ENCODE measurements at regions not wholly inside any gene's neighbourhood (a gene's known extent, or its start where the extent isn't known, plus 50 kb on each side); places are given as distances from the start of the nearest gene placed in this dataset.

DNA sequence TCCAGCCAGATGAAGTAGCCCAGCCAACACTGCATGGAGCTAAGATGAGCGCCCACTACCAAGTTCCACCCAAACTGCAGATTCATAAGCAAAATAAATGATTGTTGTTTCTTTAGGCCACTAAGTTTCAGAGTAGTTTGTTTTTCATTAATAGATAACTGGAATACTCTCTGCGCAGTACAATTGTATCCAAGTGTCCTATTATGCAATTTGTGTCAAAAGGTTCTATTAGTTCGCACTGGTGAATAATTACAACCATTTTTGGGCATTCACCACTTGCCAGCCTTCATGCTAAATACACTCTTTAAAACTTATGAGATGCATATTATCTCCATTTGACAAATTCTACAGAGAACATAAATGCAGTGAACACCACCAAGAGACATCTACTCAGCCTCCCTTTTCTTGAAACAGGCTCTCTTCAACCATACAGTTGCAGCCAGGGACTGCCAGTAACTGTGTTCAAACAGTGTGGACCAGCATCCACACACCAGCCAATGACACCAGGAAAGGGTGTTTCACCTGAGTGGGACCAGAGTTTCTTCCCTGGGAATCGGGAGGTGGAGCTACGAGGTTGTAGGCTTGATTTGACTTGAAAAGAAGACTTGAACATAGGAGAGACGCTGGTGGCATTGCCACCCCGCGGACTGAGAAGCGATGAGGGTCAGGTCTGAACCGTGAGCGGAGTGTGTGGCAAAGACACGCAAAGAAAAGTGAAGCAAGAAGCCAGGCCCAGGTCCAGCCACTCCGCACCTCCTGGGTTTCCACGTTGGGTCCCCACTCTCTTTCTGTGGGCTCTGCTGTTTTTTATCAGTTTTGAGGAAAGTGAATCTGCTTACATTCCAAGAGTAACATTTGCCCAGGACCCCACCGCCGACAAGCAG lies 53.0 kb upstream of the FZD10 start:
- Histone ChIP-seq H3K9me3 (no peaks in the 10 kb centered on the region), H3K27me3 (peaks cover 4% of the 10 kb centered on the region), H3K4me1 (peaks cover 0 to 9% of the 10 kb centered on the region in 2 donors), H3K4me3 (replicated peaks in 1 of 3) (no peak overlapping the region), H3K27ac (no peak overlapping the region), H3K36me3 (no peaks in the 10 kb centered on the region)
- no peak for DNase-seq
- TF ChIP-seq POLR2A (IDR thresholded peaks at IDR 0.05), result no peak
- TF ChIP-seq, protein P1, sequence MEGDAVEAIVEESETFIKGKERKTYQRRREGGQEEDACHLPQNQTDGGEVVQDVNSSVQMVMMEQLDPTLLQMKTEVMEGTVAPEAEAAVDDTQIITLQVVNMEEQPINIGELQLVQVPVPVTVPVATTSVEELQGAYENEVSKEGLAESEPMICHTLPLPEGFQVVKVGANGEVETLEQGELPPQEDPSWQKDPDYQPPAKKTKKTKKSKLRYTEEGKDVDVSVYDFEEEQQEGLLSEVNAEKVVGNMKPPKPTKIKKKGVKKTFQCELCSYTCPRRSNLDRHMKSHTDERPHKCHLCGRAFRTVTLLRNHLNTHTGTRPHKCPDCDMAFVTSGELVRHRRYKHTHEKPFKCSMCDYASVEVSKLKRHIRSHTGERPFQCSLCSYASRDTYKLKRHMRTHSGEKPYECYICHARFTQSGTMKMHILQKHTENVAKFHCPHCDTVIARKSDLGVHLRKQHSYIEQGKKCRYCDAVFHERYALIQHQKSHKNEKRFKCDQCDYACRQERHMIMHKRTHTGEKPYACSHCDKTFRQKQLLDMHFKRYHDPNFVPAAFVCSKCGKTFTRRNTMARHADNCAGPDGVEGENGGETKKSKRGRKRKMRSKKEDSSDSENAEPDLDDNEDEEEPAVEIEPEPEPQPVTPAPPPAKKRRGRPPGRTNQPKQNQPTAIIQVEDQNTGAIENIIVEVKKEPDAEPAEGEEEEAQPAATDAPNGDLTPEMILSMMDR (IDR thresholded peaks at IDR 0.05), result no peak
- 86 to 91% methylated on average over 16 of the region's 16 CpGs for WGBS, 2 donors
- intact Hi-C loops (cut with DNase I), result no loop called here

DNA sequence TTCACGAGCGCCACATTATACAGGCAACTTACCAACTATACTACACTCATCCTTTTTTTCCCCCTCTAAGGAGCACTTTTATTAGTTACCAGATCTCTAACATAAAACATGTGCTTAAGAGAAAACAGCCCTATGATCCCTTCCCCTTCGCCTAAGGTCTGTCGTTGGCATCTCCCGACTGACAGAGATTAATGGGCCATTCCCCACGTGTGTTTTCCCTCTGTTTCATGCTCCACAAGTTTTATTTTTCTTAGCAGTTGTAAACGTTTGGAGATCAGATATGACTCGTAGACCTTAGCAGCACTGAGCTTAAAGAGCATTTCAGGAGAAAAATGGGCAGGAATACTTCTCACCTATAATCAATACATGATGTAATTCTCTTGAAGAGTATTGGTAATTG lies 51.4 kb upstream of the FZD10 start:
- WGBS, 2 donors, result 39 to 44% methylated on average over 8 of the region's 8 CpGs
- TF ChIP-seq, protein P1 (IDR thresholded peaks at IDR 0.05), result no peak
- TF ChIP-seq POLR2A (IDR thresholded peaks at IDR 0.05), result no peak
- Histone ChIP-seq H3K4me1 (no peaks in the 10 kb centered on the region), H3K4me3 (replicated peaks in 1 of 3) (no peak overlapping the region), H3K27me3 (no peaks in the 10 kb centered on the region), H3K36me3 (no peaks in the 10 kb centered on the region), H3K27ac (no peak overlapping the region), H3K9me3 (no peaks in the 10 kb centered on the region)
- no peak for DNase-seq
- intact Hi-C loops (cut with DNase I), result no loop called here

DNA sequence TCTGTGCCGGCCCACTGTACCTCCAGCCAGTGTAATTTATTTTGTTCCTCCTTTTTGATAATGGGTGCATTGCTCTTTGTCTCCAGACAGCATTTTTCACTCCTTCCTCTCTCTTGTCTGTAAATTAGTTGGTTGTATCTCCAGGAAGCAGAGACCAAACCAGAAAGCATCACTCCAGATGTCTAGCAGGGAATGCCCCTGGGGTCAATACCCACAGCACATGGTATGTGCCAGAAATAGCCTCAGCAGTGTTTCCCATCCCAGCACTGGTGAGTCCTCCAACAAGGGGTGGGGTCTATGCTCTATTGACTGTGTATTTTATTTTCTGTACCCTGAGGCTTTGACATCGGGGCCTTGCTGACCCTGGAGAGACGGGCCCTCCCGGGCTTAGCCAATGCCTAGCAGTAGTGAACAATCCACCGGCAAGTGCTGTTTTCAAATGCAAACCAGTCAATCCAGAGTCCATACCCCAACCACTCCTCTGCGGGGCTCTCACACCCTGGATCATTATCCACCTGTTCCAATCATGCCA lies 50.2 kb upstream of the FZD10 start:
- Histone ChIP-seq H3K4me3 (replicated peaks in 1 of 3) (no peak overlapping the region), H3K9me3 (no peaks in the 10 kb centered on the region), H3K36me3 (no peaks in the 10 kb centered on the region), H3K4me1 (no peaks in the 10 kb centered on the region), H3K27ac (no peak overlapping the region), H3K27me3 (no peaks in the 10 kb centered on the region)
- DNase-seq, result no peak
- TF ChIP-seq, protein P1 (IDR thresholded peaks at IDR 0.05), result no peak
- no peak for TF ChIP-seq POLR2A (IDR thresholded peaks at IDR 0.05)
- intact Hi-C loops (cut with DNase I), result no loop called here
- 85 to 87% methylated on average over 5 to 6 of the region's 6 CpGs for WGBS, 2 donors

All from thyroid gland (tissue), 4 donors.